GM12891 (cell line): ENCODE measurements at regions not wholly inside any gene's neighbourhood (a gene's known extent, or its start where the extent isn't known, plus 50 kb on each side); places are given as distances from the start of the nearest gene placed in this dataset.

Source experiments
- DNase-seq: peaks from one replicate; pipeline ENCODE4 v3.0.0; 2011; ENCODE audit warnings: low spot score; ENCODE audit not compliant: insufficient read length
- FAIRE-seq: peaks from 2 replicates; lab custom pipeline; 2011; peaks lifted over from hg19 to GRCh38; lab: Jason Lieb, UNC
- PAX5 ChIP-seq: IDR thresholded peaks from 2 replicates; pipeline ENCODE4 v1.6.1; 2011; ENCODE audit warnings: low read length, moderate library complexity, mild to moderate bottlenecking; ENCODE audit not compliant: insufficient read depth, severe bottlenecking
- POLR2A ChIP-seq: IDR thresholded peaks from 2 replicates; pipeline ENCODE4 v1.6.1; 2011; ENCODE audit warnings: low read depth, low read length, control low read depth
- POLR2AphosphoS5 ChIP-seq: IDR thresholded peaks from 2 replicates; pipeline ENCODE4 v1.6.1; 2011; ENCODE audit warnings: low read depth, low read length, control low read depth
- POU2F2 ChIP-seq: IDR thresholded peaks from 2 replicates; pipeline ENCODE4 v1.6.1; 2011; ENCODE audit warnings: low read depth, mild to moderate bottlenecking, control low read depth, low read length, moderate library complexity
- SPI1 ChIP-seq: IDR thresholded peaks from 2 replicates; pipeline ENCODE4 v1.6.1; 2011; ENCODE audit warnings: low read depth, low read length, control low read depth
- TAF1 ChIP-seq: IDR thresholded peaks from 2 replicates; pipeline ENCODE4 v1.6.1; 2011; ENCODE audit warnings: low read depth, low read length, control low read depth

DNA sequence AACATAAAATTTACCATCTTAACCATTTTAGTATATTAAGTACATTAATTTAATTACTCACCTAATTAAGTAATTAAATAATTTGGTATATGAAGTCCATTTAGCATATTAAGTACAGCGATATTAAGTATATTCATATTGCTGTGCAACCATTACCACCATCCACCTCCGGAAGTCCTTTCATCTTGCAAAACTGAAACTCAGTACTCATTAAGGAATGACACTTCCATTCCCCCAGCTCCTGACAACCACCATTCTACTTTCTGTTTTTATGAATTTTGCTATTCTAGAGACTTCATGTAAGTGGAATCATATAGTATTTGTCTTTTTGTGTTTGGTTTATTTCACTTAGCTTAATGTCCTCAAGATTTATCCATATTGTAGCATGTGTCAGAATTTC lies 61.1 kb upstream of the GTSF1L start:
- DNase-seq (no peak), FAIRE-seq (peak; percentile 76)
- TF ChIP-seq PAX5 (no peak), POU2F2 (no peak), POLR2AphosphoS5 (no peak)

DNA sequence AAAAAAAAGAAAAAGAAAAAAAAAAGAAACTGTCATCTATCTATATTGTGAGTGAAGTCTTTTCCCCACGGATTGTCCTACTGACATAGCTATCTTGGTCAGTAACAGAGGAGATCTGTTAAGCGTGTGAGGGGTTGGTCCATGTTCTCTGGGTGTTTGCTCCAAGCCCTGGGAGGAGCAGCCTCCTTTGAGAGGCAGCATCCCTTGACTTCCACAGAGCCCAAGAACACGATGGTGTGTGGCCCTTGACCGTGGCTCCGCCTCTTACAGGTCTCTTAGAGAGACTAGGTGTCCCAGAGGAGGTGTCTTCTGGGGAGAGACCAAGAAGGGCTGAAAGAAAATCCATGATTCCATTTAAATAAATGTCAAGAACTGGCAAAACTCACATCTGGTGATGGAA lies 60.1 kb upstream of the GTSF1L start:
- FAIRE-seq (no peak), DNase-seq (no peak)
- no peak for TF ChIP-seq POLR2A
- TF ChIP-seq TAF1 = no peak
- TF ChIP-seq SPI1 = no peak

DNA sequence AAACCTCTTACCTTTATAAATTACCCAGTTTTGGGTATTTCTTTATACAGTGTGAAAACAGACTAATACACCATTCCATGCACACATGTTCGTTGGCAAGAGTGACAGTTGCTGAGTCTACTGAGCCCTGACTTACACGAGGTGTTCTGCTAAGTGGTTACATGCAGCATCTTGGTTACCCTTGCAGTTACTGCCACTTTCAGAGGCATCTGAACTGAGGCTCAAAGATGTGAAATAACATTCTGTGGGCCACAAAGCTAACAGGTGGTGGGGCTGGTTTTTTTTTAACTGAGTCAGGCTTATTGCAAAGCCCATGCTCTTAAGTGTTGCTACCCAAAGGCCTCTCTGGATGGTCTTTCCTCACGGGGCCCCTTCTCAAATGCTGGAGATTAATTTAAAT lies 54.4 kb upstream of the GTSF1L start:
- DNase-seq (no peak), FAIRE-seq (no peak)
- TF ChIP-seq POLR2AphosphoS5 = no peak
- no peak for TF ChIP-seq PAX5
- TF ChIP-seq POU2F2 = no peak
- no peak for TF ChIP-seq SPI1
- no peak for TF ChIP-seq TAF1
- no peak for TF ChIP-seq POLR2A

DNA sequence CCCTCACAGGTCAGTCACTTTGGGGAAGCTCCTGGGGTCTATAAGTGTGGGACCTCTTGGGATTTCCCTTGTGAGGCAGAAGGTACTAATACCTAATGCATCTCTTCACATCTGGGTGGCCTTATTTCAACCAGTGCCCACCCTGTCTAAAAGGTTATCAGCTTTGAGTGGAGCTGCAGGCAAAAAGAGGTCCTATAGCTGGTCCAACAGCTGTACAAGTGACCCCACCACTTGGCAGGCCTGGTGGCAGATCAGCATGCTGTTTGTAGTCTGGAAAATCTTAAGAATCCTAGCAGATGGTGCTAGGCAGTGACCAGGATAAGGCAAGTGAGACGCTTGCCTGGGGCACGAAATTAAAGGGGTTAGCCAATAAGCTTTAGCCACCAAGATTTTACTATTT lies 51.6 kb upstream of the GTSF1L start:
- DNase-seq = no peak
- FAIRE-seq = no peak
- no peak for TF ChIP-seq POLR2A
- no peak for TF ChIP-seq POLR2AphosphoS5
- TF ChIP-seq TAF1 = no peak
- TF ChIP-seq SPI1 = no peak
- no peak for TF ChIP-seq PAX5
- no peak for TF ChIP-seq POU2F2

DNA sequence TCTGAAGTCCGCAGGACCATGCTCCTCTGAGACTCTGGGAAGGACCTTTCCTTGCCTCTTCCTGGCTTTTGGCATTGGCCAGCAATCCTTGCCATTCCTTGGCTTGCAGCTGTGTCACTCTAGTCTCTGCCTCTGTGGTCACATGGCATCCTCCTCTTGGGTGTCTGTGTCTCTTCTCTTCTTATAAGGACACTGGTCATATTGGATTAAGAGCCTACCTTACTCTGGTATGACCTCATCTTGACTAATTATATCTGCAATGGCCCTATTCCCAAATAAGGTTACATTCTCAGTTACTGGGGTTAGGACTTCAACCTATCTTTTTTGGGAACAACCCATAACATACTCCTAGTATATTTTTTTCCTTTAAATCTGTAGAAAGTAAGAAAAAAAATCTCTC lies 49.9 kb upstream of the GTSF1L start:
- TF ChIP-seq SPI1 (no peak), TAF1 (no peak), POLR2A (no peak), PAX5 (no peak), POU2F2 (no peak), POLR2AphosphoS5 (no peak)

More for the DNA sequence above, 49.9 kb upstream of the GTSF1L start:
- no peak for DNase-seq
- no peak for FAIRE-seq
